HAP-1 (cell line): ENCODE measurements at regions not wholly inside any gene's neighbourhood (a gene's known extent, or its start where the extent isn't known, plus 50 kb on each side); places are given as distances from the start of the nearest gene placed in this dataset.

Experiments used
- DNase-seq, 2 experiments: peaks; one replicate each; pipeline ENCODE4 v3.0.0-alpha.2; 2016 to 2020; ENCODE audit warnings: low spot score in 2 of 2
- H3K27me3 ChIP-seq: fragments of 250-450 bp; sonication (Bioruptor Pico); 2 replicates; pipeline ENCODE4 v1.5.1; 2020; ENCODE audit warnings: low read depth, mild to moderate bottlenecking, moderate library complexity
- H3K36me3 ChIP-seq: fragments of 250-450 bp; sonication (Bioruptor Pico); replicated peaks from 2 replicates; pipeline ENCODE4 v1.5.1; 2020; ENCODE audit warnings: mild to moderate bottlenecking
- H3K4me1 ChIP-seq: fragments of 250-450 bp; sonication (Bioruptor Pico); 2 replicates; pipeline ENCODE4 v1.5.1; 2020; ENCODE audit warnings: mild to moderate bottlenecking
- H3K4me3 ChIP-seq: fragments of 250-450 bp; sonication (Bioruptor Pico); 2 replicates; pipeline ENCODE4 v1.5.1; 2020; ENCODE audit warnings: mild to moderate bottlenecking, moderate library complexity
- H3K9me3 ChIP-seq: fragments of 250-450 bp; sonication (Bioruptor Pico); 2 replicates; pipeline ENCODE4 v1.5.1; 2020; ENCODE audit warnings: mild to moderate bottlenecking, moderate library complexity
- in situ Hi-C: fragments of 300-500 bp; cut with MboI; formaldehyde crosslinking; loops from 3 replicates; pipeline ENCODE4 v1.14.3; 2020; ENCODE audit warnings: low sequenced_read_pairs, inconsistent platforms, mixed read lengths

- Histone ChIP-seq H3K4me1 (no peaks in the 10 kb centered on the region), H3K4me3 (no peak overlapping the region), H3K9me3 (no peaks in the 10 kb centered on the region), H3K36me3 (no peaks in the 10 kb centered on the region), H3K27me3 (no peaks in the 10 kb centered on the region)
- DNase-seq, result no peak
- in situ Hi-C loops, result no loop called here
Observed at GRCh38 chr7:46806856-46807255, 775.1 kb downstream of the TNS3 start.

- Histone ChIP-seq H3K4me3 (no peak overlapping the region), H3K27me3 (no peaks in the 10 kb centered on the region), H3K4me1 (no peaks in the 10 kb centered on the region), H3K9me3 (no peaks in the 10 kb centered on the region), H3K36me3 (no peaks in the 10 kb centered on the region)
- in situ Hi-C loops, result no loop called here
- DNase-seq, result no peak
Observed at GRCh38 chr7:46802479-46802878, 779.4 kb downstream of the TNS3 start.

- Histone ChIP-seq H3K36me3 (no peaks in the 10 kb centered on the region), H3K4me3 (no peak overlapping the region), H3K27me3 (no peaks in the 10 kb centered on the region), H3K9me3 (no peaks in the 10 kb centered on the region), H3K4me1 (no peaks in the 10 kb centered on the region)
- DNase-seq, result no peak
- in situ Hi-C loops, result no loop called here
Observed at GRCh38 chr7:46791188-46791587, 790.7 kb downstream of the TNS3 start.

- Histone ChIP-seq H3K9me3 (no peaks in the 10 kb centered on the region), H3K4me1 (no peaks in the 10 kb centered on the region), H3K4me3 (no peak overlapping the region), H3K36me3 (no peaks in the 10 kb centered on the region), H3K27me3 (no peaks in the 10 kb centered on the region)
- no peak for DNase-seq
- in situ Hi-C loops, result no loop called here
Observed at GRCh38 chr7:46786995-46787394, 794.9 kb downstream of the TNS3 start.

GRCh38 chr7:46786221-46786954 is 795.5 kb downstream of the TNS3 start:
- H3K9me3 ChIP-seq, result no peaks in the 10 kb centered on the region
- H3K27me3 ChIP-seq, result no peaks in the 10 kb centered on the region
- no peak overlapping the region for H3K4me3 ChIP-seq
- DNase-seq, result no peak
- H3K36me3 ChIP-seq, result no peaks in the 10 kb centered on the region
- H3K4me1 ChIP-seq, result no peaks in the 10 kb centered on the region
- in situ Hi-C loops, result no loop called here

- no peaks in the 10 kb centered on the region for H3K27me3 ChIP-seq
- no peaks in the 10 kb centered on the region for H3K36me3 ChIP-seq
- in situ Hi-C loops, result no loop called here
- DNase-seq, result no peak
- H3K4me3 ChIP-seq, result no peak overlapping the region
- H3K4me1 ChIP-seq, result no peaks in the 10 kb centered on the region
- no peaks in the 10 kb centered on the region for H3K9me3 ChIP-seq
Observed at GRCh38 chr7:46784732-46785131, 797.2 kb downstream of the TNS3 start.

GRCh38 chr7:46781901-46782439 is 799.9 kb downstream of the TNS3 start:
- H3K27me3 ChIP-seq, result no peaks in the 10 kb centered on the region
- in situ Hi-C loops, result no loop called here

GRCh38 chr7:46776790-46777189 is 805.1 kb downstream of the TNS3 start:
- in situ Hi-C loops, result no loop called here
- no peak for DNase-seq
- Histone ChIP-seq H3K4me3 (no peak overlapping the region), H3K36me3 (no peaks in the 10 kb centered on the region), H3K27me3 (no peaks in the 10 kb centered on the region), H3K9me3 (no peaks in the 10 kb centered on the region), H3K4me1 (no peaks in the 10 kb centered on the region)

More at GRCh38 chr7:46781901-46782439, 799.9 kb downstream of the TNS3 start:
- DNase-seq, result no peak
- H3K4me3 ChIP-seq, result no peak overlapping the region
- no peaks in the 10 kb centered on the region for H3K36me3 ChIP-seq
- no peaks in the 10 kb centered on the region for H3K9me3 ChIP-seq
- no peaks in the 10 kb centered on the region for H3K4me1 ChIP-seq

GRCh38 chr7:46775776-46776175 is 806.1 kb downstream of the TNS3 start:
- no peak for DNase-seq
- no peaks in the 10 kb centered on the region for H3K36me3 ChIP-seq
- no peak overlapping the region for H3K4me3 ChIP-seq
- no peaks in the 10 kb centered on the region for H3K9me3 ChIP-seq
- H3K4me1 ChIP-seq, result no peaks in the 10 kb centered on the region
- in situ Hi-C loops, result no loop called here
- H3K27me3 ChIP-seq, result no peaks in the 10 kb centered on the region

- H3K36me3 ChIP-seq, result no peaks in the 10 kb centered on the region
- no peaks in the 10 kb centered on the region for H3K27me3 ChIP-seq
- no peak overlapping the region for H3K4me3 ChIP-seq
- DNase-seq, result no peak
- H3K9me3 ChIP-seq, result no peaks in the 10 kb centered on the region
- no peaks in the 10 kb centered on the region for H3K4me1 ChIP-seq
- in situ Hi-C loops, result no loop called here
Observed at GRCh38 chr7:46775020-46775419, 806.9 kb downstream of the TNS3 start.

GRCh38 chr7:46774515-46774914 is 807.4 kb downstream of the TNS3 start:
- no peaks in the 10 kb centered on the region for H3K27me3 ChIP-seq
- H3K9me3 ChIP-seq, result no peaks in the 10 kb centered on the region
- H3K4me1 ChIP-seq, result no peaks in the 10 kb centered on the region
- DNase-seq, result no peak
- H3K4me3 ChIP-seq, result no peak overlapping the region
- in situ Hi-C loops, result no loop called here
- H3K36me3 ChIP-seq, result no peaks in the 10 kb centered on the region

GRCh38 chr7:46772776-46773175 is 809.1 kb downstream of the TNS3 start:
- Histone ChIP-seq H3K9me3 (no peaks in the 10 kb centered on the region), H3K4me1 (no peaks in the 10 kb centered on the region), H3K4me3 (no peak overlapping the region), H3K36me3 (no peaks in the 10 kb centered on the region), H3K27me3 (no peaks in the 10 kb centered on the region)
- no peak for DNase-seq
- in situ Hi-C loops, result no loop called here

- Histone ChIP-seq H3K4me3 (no peak overlapping the region), H3K27me3 (no peaks in the 10 kb centered on the region), H3K9me3 (no peaks in the 10 kb centered on the region), H3K4me1 (no peaks in the 10 kb centered on the region), H3K36me3 (no peaks in the 10 kb centered on the region)
- in situ Hi-C loops, result no loop called here
- DNase-seq, result no peak
Observed at GRCh38 chr7:46767071-46767470, 814.8 kb downstream of the TNS3 start.

GRCh38 chr7:46764100-46764936 is 817.6 kb downstream of the TNS3 start:
- Histone ChIP-seq H3K27me3 (no peaks in the 10 kb centered on the region), H3K9me3 (no peaks in the 10 kb centered on the region), H3K4me1 (no peaks in the 10 kb centered on the region), H3K36me3 (no peaks in the 10 kb centered on the region), H3K4me3 (no peak overlapping the region)
- DNase-seq, result no peak
- in situ Hi-C loops, result no loop called here
